ENCODE measurements at regions not wholly inside any gene's neighbourhood (a gene's known extent, or its start where the extent isn't known, plus 50 kb on each side); places are given as distances from the start of the nearest gene placed in this dataset.

DNA sequence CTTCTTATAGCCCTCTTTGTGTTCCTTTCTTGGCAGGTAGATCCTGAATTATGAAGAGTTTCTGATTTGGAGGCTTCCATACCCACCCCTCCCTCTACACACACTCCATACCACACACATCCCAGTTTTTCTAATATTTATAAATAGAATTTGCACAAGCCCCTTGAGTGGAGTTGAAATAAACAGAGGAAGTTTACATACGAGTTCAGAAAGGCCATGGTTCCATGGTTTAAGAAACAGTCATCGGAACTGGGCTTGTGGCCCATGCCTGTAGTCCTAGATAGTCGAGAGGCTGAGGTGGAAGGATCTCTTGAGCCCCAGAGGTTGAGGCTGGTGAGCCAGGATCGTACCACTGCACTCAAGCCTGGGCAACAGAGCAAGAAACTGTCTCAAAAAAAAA lies 62.7 kb upstream of the TANC1 start:
- RAD21 ChIA-PET (ENCODE audit: low non-redundant PET in 1 of 2, low total read pairs in 2 of 2, uncharacterized antibody in 2 of 2, unreplicated experiment in 2 of 2) = no interaction called here
- Histone ChIP-seq H3K4me1 (ENCODE audit: control insufficient read depth in 1 of 2, insufficient read depth in 2 of 2, low read length in 2 of 2) (peaks cover 0 to 4% of the 10 kb centered on the region in 2 experiments; a peak in 1 of 4 replicates), H3K9me3 (ENCODE audit: control insufficient read depth in 1 of 2, insufficient read depth in 1 of 2, low read depth in 1 of 2, low read length in 2 of 2) (no peaks in the 10 kb centered on the region), H3K4me3 (replicated peaks in 1 of 2; ENCODE audit: low read depth in 1 of 2, low read length in 2 of 2) (no peak overlapping the region), H3K9ac (ENCODE audit: low read length) (no peak overlapping the region), H3K36me3 (ENCODE audit: control insufficient read depth in 1 of 2, insufficient read depth in 2 of 2, low read length in 2 of 2) (no peaks in the 10 kb centered on the region), H2AFZ (ENCODE audit: low read depth, low read length, poor library complexity, severe bottlenecking) (no peak overlapping the region), H3K4me2 (ENCODE audit: low read length) (no peak overlapping the region), H3K27ac (ENCODE audit: low read depth, low read length) (no peak overlapping the region), H4K20me1 (ENCODE audit: insufficient read depth) (no peaks in the 10 kb centered on the region), H3K9me2 (ENCODE audit: insufficient read depth) (no peaks in the 10 kb centered on the region), H3K79me2 (ENCODE audit: insufficient read depth, low read length) (no peaks in the 10 kb centered on the region), H3K27me3 (ENCODE audit: insufficient read depth, low read length) (no peaks in the 10 kb centered on the region)
- TF ChIP-seq CBX3 (IDR thresholded peaks at IDR 0.05; ENCODE audit: low read depth) = no peak
- TF ChIP-seq SRF (IDR thresholded peaks at IDR 0.05; ENCODE audit: low read depth) = no peak
- no peak for TF ChIP-seq ZFX (IDR thresholded peaks at IDR 0.05)
- TF ChIP-seq FOSL1 (IDR thresholded peaks at IDR 0.05; ENCODE audit: low read depth) = no peak
- TF ChIP-seq JUND (IDR thresholded peaks at IDR 0.05) = no peak
- no peak for TF ChIP-seq EZH2 (IDR thresholded peaks at IDR 0.05)
- TF ChIP-seq EZH2phosphoT487 (IDR thresholded peaks at IDR 0.05; ENCODE audit: borderline replicate concordance) = no peak
- TF ChIP-seq, protein P1, sequence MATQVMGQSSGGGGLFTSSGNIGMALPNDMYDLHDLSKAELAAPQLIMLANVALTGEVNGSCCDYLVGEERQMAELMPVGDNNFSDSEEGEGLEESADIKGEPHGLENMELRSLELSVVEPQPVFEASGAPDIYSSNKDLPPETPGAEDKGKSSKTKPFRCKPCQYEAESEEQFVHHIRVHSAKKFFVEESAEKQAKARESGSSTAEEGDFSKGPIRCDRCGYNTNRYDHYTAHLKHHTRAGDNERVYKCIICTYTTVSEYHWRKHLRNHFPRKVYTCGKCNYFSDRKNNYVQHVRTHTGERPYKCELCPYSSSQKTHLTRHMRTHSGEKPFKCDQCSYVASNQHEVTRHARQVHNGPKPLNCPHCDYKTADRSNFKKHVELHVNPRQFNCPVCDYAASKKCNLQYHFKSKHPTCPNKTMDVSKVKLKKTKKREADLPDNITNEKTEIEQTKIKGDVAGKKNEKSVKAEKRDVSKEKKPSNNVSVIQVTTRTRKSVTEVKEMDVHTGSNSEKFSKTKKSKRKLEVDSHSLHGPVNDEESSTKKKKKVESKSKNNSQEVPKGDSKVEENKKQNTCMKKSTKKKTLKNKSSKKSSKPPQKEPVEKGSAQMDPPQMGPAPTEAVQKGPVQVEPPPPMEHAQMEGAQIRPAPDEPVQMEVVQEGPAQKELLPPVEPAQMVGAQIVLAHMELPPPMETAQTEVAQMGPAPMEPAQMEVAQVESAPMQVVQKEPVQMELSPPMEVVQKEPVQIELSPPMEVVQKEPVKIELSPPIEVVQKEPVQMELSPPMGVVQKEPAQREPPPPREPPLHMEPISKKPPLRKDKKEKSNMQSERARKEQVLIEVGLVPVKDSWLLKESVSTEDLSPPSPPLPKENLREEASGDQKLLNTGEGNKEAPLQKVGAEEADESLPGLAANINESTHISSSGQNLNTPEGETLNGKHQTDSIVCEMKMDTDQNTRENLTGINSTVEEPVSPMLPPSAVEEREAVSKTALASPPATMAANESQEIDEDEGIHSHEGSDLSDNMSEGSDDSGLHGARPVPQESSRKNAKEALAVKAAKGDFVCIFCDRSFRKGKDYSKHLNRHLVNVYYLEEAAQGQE (IDR thresholded peaks at IDR 0.05; ENCODE audit: low read depth) = no peak
- no peak for TF ChIP-seq POLR2AphosphoS5 (IDR thresholded peaks at IDR 0.05; ENCODE audit: low read depth, low read length)
- no peak for TF ChIP-seq RAD21 (IDR thresholded peaks at IDR 0.05; ENCODE audit: low read depth)
- TF ChIP-seq EGR1 (IDR thresholded peaks at IDR 0.05; ENCODE audit: low read depth) = no peak
- no peak for TF ChIP-seq ZNF274 (IDR thresholded peaks at IDR 0.05; ENCODE audit: low read depth, low read length)
- TF ChIP-seq YY1 (IDR thresholded peaks at IDR 0.05; ENCODE audit: extremely low read depth, insufficient replicate concordance, low read depth, low read length) = no peak
- no peak for TF ChIP-seq SIN3A (IDR thresholded peaks at IDR 0.05; ENCODE audit: low read depth)
- TF ChIP-seq, protein P2, sequence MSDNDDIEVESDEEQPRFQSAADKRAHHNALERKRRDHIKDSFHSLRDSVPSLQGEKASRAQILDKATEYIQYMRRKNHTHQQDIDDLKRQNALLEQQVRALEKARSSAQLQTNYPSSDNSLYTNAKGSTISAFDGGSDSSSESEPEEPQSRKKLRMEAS (IDR thresholded peaks at IDR 0.05) = no peak
- TF ChIP-seq, protein P3, sequence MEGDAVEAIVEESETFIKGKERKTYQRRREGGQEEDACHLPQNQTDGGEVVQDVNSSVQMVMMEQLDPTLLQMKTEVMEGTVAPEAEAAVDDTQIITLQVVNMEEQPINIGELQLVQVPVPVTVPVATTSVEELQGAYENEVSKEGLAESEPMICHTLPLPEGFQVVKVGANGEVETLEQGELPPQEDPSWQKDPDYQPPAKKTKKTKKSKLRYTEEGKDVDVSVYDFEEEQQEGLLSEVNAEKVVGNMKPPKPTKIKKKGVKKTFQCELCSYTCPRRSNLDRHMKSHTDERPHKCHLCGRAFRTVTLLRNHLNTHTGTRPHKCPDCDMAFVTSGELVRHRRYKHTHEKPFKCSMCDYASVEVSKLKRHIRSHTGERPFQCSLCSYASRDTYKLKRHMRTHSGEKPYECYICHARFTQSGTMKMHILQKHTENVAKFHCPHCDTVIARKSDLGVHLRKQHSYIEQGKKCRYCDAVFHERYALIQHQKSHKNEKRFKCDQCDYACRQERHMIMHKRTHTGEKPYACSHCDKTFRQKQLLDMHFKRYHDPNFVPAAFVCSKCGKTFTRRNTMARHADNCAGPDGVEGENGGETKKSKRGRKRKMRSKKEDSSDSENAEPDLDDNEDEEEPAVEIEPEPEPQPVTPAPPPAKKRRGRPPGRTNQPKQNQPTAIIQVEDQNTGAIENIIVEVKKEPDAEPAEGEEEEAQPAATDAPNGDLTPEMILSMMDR (IDR thresholded peaks at IDR 0.05 in 2 of 3, conservative IDR thresholded peaks at IDR 0.05 in 1 of 3; ENCODE audit: borderline replicate concordance in 1 of 3, insufficient read depth in 1 of 3, low read depth in 2 of 3, low read length in 2 of 3) = no peak
- TF ChIP-seq, protein P4, sequence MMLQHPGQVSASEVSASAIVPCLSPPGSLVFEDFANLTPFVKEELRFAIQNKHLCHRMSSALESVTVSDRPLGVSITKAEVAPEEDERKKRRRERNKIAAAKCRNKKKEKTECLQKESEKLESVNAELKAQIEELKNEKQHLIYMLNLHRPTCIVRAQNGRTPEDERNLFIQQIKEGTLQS (IDR thresholded peaks at IDR 0.05) = no peak
- no peak for DNase-seq (ENCODE audit: low read depth, low spot score)
- BruUV-seq (replicated peaks) = no TSS peak
- CTCF ChIA-PET = no interaction called here
- no peak for ATAC-seq
- intact Hi-C loops (cut with micrococcal nuclease) = loop anchor here (10.0 kb wide), 2 partner anchors 809 to 1059 kb away; partner anchors contain the start of gene MARCHF7
- POLR2A ChIA-PET = no interaction called here
